Tibial nerve (tissue), 4 donors: ENCODE measurements at regions not wholly inside any gene's neighbourhood (a gene's known extent, or its start where the extent isn't known, plus 50 kb on each side); places are given as distances from the start of the nearest gene placed in this dataset.

Experiments
- EP300 ChIP-seq, 2 donors: sonication (generic); formaldehyde crosslinking; IDR thresholded peaks; one replicate each; pipeline ENCODE4 v1.6.1; 2017; ENCODE audit warnings: antibody characterized with exemption in 2 of 2, mild to moderate bottlenecking in 1 of 2
- TF ChIP-seq, protein P1 (sequence below), 5 experiments: fragments of 200-600 bp in 3 of 5; fragments of 450-650 bp in 2 of 5; sonication (generic) in 3 of 5; IDR thresholded peaks; one replicate each; pipeline ENCODE4 v1.5.1; 2016 to 2019; ENCODE audit warnings: antibody characterized with exemption in 5 of 5, mild to moderate bottlenecking in 3 of 5, moderate library complexity in 2 of 5

DNA sequence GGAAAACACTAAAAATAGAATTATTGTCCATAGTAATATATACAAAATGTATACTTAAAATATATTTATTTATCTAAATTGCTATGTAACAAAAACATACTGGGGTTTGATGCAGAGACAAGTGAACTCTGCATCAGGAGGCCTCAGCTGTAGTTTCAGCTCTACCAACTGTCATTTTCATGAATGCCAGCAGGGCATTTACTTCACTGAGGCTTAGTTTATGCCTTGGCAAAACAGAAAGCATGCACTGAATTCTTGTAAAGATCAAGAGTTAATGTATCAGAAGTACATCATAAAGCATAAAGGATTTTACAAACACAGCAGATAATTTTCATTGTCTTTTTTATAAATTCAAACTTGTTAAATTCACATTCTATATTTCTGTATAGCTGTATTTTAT, 577.0 kb downstream of the C4orf33 start:
- TF ChIP-seq, protein P1, sequence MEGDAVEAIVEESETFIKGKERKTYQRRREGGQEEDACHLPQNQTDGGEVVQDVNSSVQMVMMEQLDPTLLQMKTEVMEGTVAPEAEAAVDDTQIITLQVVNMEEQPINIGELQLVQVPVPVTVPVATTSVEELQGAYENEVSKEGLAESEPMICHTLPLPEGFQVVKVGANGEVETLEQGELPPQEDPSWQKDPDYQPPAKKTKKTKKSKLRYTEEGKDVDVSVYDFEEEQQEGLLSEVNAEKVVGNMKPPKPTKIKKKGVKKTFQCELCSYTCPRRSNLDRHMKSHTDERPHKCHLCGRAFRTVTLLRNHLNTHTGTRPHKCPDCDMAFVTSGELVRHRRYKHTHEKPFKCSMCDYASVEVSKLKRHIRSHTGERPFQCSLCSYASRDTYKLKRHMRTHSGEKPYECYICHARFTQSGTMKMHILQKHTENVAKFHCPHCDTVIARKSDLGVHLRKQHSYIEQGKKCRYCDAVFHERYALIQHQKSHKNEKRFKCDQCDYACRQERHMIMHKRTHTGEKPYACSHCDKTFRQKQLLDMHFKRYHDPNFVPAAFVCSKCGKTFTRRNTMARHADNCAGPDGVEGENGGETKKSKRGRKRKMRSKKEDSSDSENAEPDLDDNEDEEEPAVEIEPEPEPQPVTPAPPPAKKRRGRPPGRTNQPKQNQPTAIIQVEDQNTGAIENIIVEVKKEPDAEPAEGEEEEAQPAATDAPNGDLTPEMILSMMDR (IDR thresholded peaks at IDR 0.05): no peak
- no peak for TF ChIP-seq EP300 (IDR thresholded peaks at IDR 0.05)
